ENCODE measurements at regions not wholly inside any gene's neighbourhood (a gene's known extent, or its start where the extent isn't known, plus 50 kb on each side); places are given as distances from the start of the nearest gene placed in this dataset.

DNA sequence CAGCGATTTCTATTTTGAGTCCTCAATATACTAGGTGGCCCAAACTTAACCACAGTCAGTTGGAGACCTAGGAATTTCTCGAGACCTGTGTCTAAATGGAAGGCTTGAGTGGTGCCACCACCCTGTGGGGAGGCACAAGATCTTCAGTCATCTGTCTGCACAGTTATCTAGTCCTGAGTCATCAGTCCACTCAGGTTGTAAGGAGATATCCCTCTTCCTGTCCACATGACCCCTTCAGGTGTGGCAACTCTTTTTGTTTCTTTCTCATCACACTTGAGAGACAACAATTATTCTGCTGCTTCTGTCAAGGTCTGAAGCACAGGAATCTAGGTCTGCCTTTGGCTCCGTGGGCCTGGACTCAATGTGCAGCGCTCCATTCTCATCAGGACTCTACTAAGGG is 64.4 kb upstream of the IBSP start:
- TF ChIP-seq SPI1 (IDR thresholded peaks at IDR 0.05; ENCODE audit: borderline replicate concordance, low read depth) (no peak), GABPA (IDR thresholded peaks at IDR 0.05; ENCODE audit: low read depth) (no peak), POLR2AphosphoS5 (IDR thresholded peaks at IDR 0.05; ENCODE audit: low read depth) (no peak)
- TF ChIP-seq, protein P1, sequence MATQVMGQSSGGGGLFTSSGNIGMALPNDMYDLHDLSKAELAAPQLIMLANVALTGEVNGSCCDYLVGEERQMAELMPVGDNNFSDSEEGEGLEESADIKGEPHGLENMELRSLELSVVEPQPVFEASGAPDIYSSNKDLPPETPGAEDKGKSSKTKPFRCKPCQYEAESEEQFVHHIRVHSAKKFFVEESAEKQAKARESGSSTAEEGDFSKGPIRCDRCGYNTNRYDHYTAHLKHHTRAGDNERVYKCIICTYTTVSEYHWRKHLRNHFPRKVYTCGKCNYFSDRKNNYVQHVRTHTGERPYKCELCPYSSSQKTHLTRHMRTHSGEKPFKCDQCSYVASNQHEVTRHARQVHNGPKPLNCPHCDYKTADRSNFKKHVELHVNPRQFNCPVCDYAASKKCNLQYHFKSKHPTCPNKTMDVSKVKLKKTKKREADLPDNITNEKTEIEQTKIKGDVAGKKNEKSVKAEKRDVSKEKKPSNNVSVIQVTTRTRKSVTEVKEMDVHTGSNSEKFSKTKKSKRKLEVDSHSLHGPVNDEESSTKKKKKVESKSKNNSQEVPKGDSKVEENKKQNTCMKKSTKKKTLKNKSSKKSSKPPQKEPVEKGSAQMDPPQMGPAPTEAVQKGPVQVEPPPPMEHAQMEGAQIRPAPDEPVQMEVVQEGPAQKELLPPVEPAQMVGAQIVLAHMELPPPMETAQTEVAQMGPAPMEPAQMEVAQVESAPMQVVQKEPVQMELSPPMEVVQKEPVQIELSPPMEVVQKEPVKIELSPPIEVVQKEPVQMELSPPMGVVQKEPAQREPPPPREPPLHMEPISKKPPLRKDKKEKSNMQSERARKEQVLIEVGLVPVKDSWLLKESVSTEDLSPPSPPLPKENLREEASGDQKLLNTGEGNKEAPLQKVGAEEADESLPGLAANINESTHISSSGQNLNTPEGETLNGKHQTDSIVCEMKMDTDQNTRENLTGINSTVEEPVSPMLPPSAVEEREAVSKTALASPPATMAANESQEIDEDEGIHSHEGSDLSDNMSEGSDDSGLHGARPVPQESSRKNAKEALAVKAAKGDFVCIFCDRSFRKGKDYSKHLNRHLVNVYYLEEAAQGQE (IDR thresholded peaks at IDR 0.05; ENCODE audit: insufficient replicate concordance, low read depth): no peak
- TF ChIP-seq, protein P2, sequence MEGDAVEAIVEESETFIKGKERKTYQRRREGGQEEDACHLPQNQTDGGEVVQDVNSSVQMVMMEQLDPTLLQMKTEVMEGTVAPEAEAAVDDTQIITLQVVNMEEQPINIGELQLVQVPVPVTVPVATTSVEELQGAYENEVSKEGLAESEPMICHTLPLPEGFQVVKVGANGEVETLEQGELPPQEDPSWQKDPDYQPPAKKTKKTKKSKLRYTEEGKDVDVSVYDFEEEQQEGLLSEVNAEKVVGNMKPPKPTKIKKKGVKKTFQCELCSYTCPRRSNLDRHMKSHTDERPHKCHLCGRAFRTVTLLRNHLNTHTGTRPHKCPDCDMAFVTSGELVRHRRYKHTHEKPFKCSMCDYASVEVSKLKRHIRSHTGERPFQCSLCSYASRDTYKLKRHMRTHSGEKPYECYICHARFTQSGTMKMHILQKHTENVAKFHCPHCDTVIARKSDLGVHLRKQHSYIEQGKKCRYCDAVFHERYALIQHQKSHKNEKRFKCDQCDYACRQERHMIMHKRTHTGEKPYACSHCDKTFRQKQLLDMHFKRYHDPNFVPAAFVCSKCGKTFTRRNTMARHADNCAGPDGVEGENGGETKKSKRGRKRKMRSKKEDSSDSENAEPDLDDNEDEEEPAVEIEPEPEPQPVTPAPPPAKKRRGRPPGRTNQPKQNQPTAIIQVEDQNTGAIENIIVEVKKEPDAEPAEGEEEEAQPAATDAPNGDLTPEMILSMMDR (IDR thresholded peaks at IDR 0.05; ENCODE audit: insufficient read depth, low read length): no peak
- DNase-seq (ENCODE audit: low read depth in 1 of 2, low spot score in 1 of 2): no peak
- no peak overlapping the region for H3K4me3 ChIP-seq (replicated peaks; ENCODE audit: insufficient read depth, low read length)
- H3K27me3 ChIP-seq (ENCODE audit: insufficient read depth, poor library complexity, severe bottlenecking): no peaks in the 10 kb centered on the region
- no peak overlapping the region for H3K27ac ChIP-seq (replicated peaks)

DNA sequence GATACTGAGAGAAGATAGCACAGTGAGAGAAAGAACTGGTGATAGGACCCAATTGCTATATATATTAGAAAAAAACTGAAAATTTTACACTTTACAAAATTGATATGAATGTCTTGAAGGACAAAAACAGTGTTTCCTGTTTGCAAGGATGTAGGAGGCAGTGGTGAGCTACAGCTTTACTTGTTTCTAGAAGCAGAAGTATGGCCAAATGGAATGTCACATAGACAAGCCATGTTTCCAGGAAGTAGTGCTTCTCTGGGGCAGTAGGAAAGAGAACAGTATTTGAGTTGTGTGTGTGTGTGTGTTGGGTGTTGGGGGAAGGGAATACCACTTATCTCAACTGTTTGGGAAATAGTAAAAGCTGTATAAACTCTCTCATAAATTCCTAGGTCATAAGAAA is 60.9 kb upstream of the IBSP start:
- DNase-seq (ENCODE audit: low read depth in 1 of 2, low spot score in 1 of 2): no peak
- TF ChIP-seq, protein P2 (IDR thresholded peaks at IDR 0.05; ENCODE audit: insufficient read depth, low read length): no peak
- TF ChIP-seq, protein P1 (IDR thresholded peaks at IDR 0.05; ENCODE audit: insufficient replicate concordance, low read depth): no peak
- TF ChIP-seq SPI1 (IDR thresholded peaks at IDR 0.05; ENCODE audit: borderline replicate concordance, low read depth) (no peak), POLR2AphosphoS5 (IDR thresholded peaks at IDR 0.05; ENCODE audit: low read depth) (no peak), GABPA (IDR thresholded peaks at IDR 0.05; ENCODE audit: low read depth) (no peak)

DNA sequence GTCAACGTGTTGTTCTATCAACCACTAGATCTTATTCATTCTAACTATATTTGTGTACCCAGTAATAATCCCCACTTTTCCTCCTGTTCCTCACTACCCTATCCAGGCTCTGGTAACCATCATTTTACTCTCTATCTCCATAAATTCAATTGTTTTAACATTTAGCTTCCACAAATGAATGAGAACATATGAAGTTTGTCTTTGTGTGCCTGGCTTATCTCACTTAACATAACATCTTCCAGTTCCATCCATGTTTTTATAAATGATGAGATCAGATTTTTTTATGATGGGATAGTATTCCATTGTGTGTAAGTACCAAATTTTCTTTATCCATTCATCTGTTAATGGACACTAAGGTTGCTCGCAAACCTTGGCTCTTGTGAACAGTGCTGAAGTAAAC is 59.9 kb upstream of the IBSP start:
- TF ChIP-seq, protein P2 (IDR thresholded peaks at IDR 0.05; ENCODE audit: insufficient read depth, low read length): no peak
- TF ChIP-seq POLR2AphosphoS5 (IDR thresholded peaks at IDR 0.05; ENCODE audit: low read depth) (no peak), SPI1 (IDR thresholded peaks at IDR 0.05; ENCODE audit: borderline replicate concordance, low read depth) (no peak), GABPA (IDR thresholded peaks at IDR 0.05; ENCODE audit: low read depth) (no peak)
- TF ChIP-seq, protein P1 (IDR thresholded peaks at IDR 0.05; ENCODE audit: insufficient replicate concordance, low read depth): no peak
- H3K4me3 ChIP-seq (replicated peaks; ENCODE audit: insufficient read depth, low read length): no peak overlapping the region
- H3K27me3 ChIP-seq (ENCODE audit: insufficient read depth, poor library complexity, severe bottlenecking): no peaks in the 10 kb centered on the region
- H3K27ac ChIP-seq (replicated peaks): no peak overlapping the region
- DNase-seq (ENCODE audit: low read depth in 1 of 2, low spot score in 1 of 2): no peak

More for the DNA sequence above, 60.9 kb upstream of the IBSP start:
- Histone ChIP-seq H3K4me3 (replicated peaks; ENCODE audit: insufficient read depth, low read length) (no peak overlapping the region), H3K27me3 (ENCODE audit: insufficient read depth, poor library complexity, severe bottlenecking) (no peaks in the 10 kb centered on the region), H3K27ac (replicated peaks) (no peak overlapping the region)
